HepG2 (cell line): ENCODE measurements at regions not wholly inside any gene's neighbourhood (a gene's known extent, or its start where the extent isn't known, plus 50 kb on each side); places are given as distances from the start of the nearest gene placed in this dataset.
A peak's percentile ranks its signal among the peaks of the same experiment; 100 is the strongest.

Experiments
- HNRNPK ChIP-seq: fragments of 200-400 bp; formaldehyde crosslinking; IDR thresholded peaks from 2 replicates; pipeline ENCODE4 v1.6.1; 2018; ENCODE audit warnings: low read length, low read depth, moderate library complexity, mild to moderate bottlenecking; ENCODE audit not compliant: poor library complexity, severe bottlenecking
- HNRNPLL ChIP-seq: fragments of 200-400 bp; formaldehyde crosslinking; IDR thresholded peaks from 2 replicates; pipeline ENCODE4 v1.6.1; 2017; ENCODE audit warnings: mild to moderate bottlenecking, low read depth, low read length; ENCODE audit not compliant: poor library complexity, severe bottlenecking
- MTA1 ChIP-seq: sonication (generic); formaldehyde crosslinking; IDR thresholded peaks from 2 replicates; pipeline ENCODE4 v1.4.0; 2020; ENCODE audit warnings: missing genetic modification reagents, mild to moderate bottlenecking, borderline replicate concordance
- MXD4 ChIP-seq: IDR thresholded peaks from 2 replicates; pipeline ENCODE4 v1.6.1; 2016; ENCODE audit warnings: mild to moderate bottlenecking, missing biosample characterization, missing genetic modification reagents
- POLR2AphosphoS5 ChIP-seq: IDR thresholded peaks from 2 replicates; pipeline ENCODE4 v1.6.1; 2012; ENCODE audit warnings: low read depth, low read length
- PRMT3 ChIP-seq: sonication (generic); formaldehyde crosslinking; IDR thresholded peaks from 2 replicates; pipeline ENCODE4 v1.8.1; 2022; ENCODE audit warnings: low read depth, mild to moderate bottlenecking, moderate library complexity, missing genetic modification reagents, borderline replicate concordance
- REPIN1 ChIP-seq: sonication (generic); formaldehyde crosslinking; IDR thresholded peaks from 2 replicates; pipeline ENCODE4 v1.8.0; 2022; ENCODE audit warnings: missing genetic modification reagents, low read depth, mild to moderate bottlenecking, borderline replicate concordance
- SIN3B ChIP-seq: fragments of 150-350 bp; IDR thresholded peaks from 2 replicates; pipeline ENCODE4 v1.6.1; 2014; ENCODE audit warnings: low read length
- SIX1 ChIP-seq: sonication (generic); formaldehyde crosslinking; IDR thresholded peaks from 2 replicates; pipeline ENCODE4 v1.4.0; 2020; ENCODE audit warnings: missing genetic modification reagents, borderline replicate concordance
- TARDBP ChIP-seq: sonication (generic); formaldehyde crosslinking; IDR thresholded peaks from 2 replicates; pipeline ENCODE4 v1.8.0; 2022; ENCODE audit warnings: mild to moderate bottlenecking, missing genetic modification reagents
- ZIK1 ChIP-seq: sonication (generic); formaldehyde crosslinking; IDR thresholded peaks from 2 replicates; pipeline ENCODE4 v1.5.0; 2020; ENCODE audit warnings: mild to moderate bottlenecking, low read depth, missing genetic modification reagents, borderline replicate concordance
- ZNF10 ChIP-seq: sonication (generic); formaldehyde crosslinking; IDR thresholded peaks from 2 replicates; pipeline ENCODE4 v1.4.0; 2020; ENCODE audit warnings: mild to moderate bottlenecking, low read depth, missing genetic modification reagents, borderline replicate concordance
- ZNF124 ChIP-seq: sonication (generic); formaldehyde crosslinking; IDR thresholded peaks from 2 replicates; pipeline ENCODE4 v1.4.0; 2020; ENCODE audit warnings: missing genetic modification reagents
- ZNF878 ChIP-seq: sonication (generic); formaldehyde crosslinking; IDR thresholded peaks from 2 replicates; pipeline ENCODE4 v1.8.1; 2023; ENCODE audit warnings: mild to moderate bottlenecking, missing genetic modification reagents, moderate library complexity
- ZUFSP ChIP-seq: sonication (generic); formaldehyde crosslinking; IDR thresholded peaks from 2 replicates; pipeline ENCODE4 v1.9.0; 2021; ENCODE audit warnings: missing genetic modification reagents, mild to moderate bottlenecking, borderline replicate concordance
- TF ChIP-seq, protein P1 (sequence below): sonication (generic); formaldehyde crosslinking; IDR thresholded peaks from 2 replicates; pipeline ENCODE4 v1.4.0; 2020; ENCODE audit warnings: missing genetic modification reagents
- TF ChIP-seq, protein P2 (sequence below): sonication (generic); formaldehyde crosslinking; IDR thresholded peaks from 2 replicates; pipeline ENCODE4 v1.4.0; 2020; ENCODE audit warnings: missing genetic modification reagents
- TF ChIP-seq, protein P3 (sequence below): sonication (generic); formaldehyde crosslinking; IDR thresholded peaks from 2 replicates; pipeline ENCODE4 v1.4.0; 2020; ENCODE audit warnings: missing genetic modification reagents
- TF ChIP-seq, protein P4 (sequence below): sonication (generic); formaldehyde crosslinking; conservative IDR thresholded peaks from 2 replicates; pipeline ENCODE4 v1.4.0; 2020; ENCODE audit warnings: mild to moderate bottlenecking, missing genetic modification reagents, moderate library complexity

DNA sequence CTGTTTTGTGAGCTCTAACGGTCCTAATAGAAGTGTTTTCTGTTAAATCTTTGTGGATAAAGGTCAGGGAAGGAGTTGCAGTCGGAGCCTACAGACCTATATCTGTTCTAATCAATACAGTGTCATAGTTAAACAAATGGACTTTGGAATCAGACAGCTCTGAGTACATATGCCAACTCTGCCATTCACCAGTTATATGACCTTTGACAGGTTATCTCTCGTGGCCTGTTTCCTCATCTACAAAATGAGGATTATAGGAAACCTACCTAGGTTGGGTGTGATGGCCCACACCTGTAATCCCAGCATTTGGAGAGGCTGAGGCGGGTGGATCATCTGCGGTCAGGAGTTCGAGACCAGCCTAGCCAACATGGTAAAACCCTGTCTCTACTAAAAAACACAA lies 89.7 kb downstream of the MID1IP1 start (continued):
- TF ChIP-seq ZNF124 (CRISPR knock-in tag) (no peak), ZNF878 (CRISPR knock-in tag) (no peak), SIX1 (no peak), ZIK1 (no peak), REPIN1 (no peak; the same call in 1 of the 2 replicates), ZUFSP (CRISPR knock-in tag) (no peak), MXD4 (CRISPR knock-in tag) (no peak), TARDBP (CRISPR knock-in tag) (no peak), MTA1 (CRISPR knock-in tag) (no peak), SIN3B (no peak), ZNF10 (CRISPR knock-in tag) (no peak), HNRNPLL (no peak), HNRNPK (no peak), PRMT3 (no peak), POLR2AphosphoS5 (no peak)
- TF ChIP-seq, protein P1, sequence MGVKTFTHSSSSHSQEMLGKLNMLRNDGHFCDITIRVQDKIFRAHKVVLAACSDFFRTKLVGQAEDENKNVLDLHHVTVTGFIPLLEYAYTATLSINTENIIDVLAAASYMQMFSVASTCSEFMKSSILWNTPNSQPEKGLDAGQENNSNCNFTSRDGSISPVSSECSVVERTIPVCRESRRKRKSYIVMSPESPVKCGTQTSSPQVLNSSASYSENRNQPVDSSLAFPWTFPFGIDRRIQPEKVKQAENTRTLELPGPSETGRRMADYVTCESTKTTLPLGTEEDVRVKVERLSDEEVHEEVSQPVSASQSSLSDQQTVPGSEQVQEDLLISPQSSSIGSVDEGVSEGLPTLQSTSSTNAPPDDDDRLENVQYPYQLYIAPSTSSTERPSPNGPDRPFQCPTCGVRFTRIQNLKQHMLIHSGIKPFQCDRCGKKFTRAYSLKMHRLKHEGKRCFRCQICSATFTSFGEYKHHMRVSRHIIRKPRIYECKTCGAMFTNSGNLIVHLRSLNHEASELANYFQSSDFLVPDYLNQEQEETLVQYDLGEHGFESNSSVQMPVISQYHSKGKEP (CRISPR knock-in tag) = no peak
- TF ChIP-seq, protein P2, sequence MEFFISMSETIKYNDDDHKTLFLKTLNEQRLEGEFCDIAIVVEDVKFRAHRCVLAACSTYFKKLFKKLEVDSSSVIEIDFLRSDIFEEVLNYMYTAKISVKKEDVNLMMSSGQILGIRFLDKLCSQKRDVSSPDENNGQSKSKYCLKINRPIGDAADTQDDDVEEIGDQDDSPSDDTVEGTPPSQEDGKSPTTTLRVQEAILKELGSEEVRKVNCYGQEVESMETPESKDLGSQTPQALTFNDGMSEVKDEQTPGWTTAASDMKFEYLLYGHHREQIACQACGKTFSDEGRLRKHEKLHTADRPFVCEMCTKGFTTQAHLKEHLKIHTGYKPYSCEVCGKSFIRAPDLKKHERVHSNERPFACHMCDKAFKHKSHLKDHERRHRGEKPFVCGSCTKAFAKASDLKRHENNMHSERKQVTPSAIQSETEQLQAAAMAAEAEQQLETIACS (CRISPR knock-in tag) = no peak
- TF ChIP-seq, protein P3, sequence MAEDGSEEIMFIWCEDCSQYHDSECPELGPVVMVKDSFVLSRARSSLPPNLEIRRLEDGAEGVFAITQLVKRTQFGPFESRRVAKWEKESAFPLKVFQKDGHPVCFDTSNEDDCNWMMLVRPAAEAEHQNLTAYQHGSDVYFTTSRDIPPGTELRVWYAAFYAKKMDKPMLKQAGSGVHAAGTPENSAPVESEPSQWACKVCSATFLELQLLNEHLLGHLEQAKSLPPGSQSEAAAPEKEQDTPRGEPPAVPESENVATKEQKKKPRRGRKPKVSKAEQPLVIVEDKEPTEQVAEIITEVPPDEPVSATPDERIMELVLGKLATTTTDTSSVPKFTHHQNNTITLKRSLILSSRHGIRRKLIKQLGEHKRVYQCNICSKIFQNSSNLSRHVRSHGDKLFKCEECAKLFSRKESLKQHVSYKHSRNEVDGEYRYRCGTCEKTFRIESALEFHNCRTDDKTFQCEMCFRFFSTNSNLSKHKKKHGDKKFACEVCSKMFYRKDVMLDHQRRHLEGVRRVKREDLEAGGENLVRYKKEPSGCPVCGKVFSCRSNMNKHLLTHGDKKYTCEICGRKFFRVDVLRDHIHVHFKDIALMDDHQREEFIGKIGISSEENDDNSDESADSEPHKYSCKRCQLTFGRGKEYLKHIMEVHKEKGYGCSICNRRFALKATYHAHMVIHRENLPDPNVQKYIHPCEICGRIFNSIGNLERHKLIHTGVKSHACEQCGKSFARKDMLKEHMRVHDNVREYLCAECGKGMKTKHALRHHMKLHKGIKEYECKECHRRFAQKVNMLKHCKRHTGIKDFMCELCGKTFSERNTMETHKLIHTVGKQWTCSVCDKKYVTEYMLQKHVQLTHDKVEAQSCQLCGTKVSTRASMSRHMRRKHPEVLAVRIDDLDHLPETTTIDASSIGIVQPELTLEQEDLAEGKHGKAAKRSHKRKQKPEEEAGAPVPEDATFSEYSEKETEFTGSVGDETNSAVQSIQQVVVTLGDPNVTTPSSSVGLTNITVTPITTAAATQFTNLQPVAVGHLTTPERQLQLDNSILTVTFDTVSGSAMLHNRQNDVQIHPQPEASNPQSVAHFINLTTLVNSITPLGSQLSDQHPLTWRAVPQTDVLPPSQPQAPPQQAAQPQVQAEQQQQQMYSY (CRISPR knock-in tag) = no peak
- TF ChIP-seq, protein P4, sequence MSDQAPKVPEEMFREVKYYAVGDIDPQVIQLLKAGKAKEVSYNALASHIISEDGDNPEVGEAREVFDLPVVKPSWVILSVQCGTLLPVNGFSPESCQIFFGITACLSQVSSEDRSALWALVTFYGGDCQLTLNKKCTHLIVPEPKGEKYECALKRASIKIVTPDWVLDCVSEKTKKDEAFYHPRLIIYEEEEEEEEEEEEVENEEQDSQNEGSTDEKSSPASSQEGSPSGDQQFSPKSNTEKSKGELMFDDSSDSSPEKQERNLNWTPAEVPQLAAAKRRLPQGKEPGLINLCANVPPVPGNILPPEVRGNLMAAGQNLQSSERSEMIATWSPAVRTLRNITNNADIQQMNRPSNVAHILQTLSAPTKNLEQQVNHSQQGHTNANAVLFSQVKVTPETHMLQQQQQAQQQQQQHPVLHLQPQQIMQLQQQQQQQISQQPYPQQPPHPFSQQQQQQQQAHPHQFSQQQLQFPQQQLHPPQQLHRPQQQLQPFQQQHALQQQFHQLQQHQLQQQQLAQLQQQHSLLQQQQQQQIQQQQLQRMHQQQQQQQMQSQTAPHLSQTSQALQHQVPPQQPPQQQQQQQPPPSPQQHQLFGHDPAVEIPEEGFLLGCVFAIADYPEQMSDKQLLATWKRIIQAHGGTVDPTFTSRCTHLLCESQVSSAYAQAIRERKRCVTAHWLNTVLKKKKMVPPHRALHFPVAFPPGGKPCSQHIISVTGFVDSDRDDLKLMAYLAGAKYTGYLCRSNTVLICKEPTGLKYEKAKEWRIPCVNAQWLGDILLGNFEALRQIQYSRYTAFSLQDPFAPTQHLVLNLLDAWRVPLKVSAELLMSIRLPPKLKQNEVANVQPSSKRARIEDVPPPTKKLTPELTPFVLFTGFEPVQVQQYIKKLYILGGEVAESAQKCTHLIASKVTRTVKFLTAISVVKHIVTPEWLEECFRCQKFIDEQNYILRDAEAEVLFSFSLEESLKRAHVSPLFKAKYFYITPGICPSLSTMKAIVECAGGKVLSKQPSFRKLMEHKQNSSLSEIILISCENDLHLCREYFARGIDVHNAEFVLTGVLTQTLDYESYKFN (CRISPR knock-in tag) = peak; percentile 85
